ENCODE measurements at regions not wholly inside any gene's neighbourhood (a gene's known extent, or its start where the extent isn't known, plus 50 kb on each side); places are given as distances from the start of the nearest gene placed in this dataset.

DNA sequence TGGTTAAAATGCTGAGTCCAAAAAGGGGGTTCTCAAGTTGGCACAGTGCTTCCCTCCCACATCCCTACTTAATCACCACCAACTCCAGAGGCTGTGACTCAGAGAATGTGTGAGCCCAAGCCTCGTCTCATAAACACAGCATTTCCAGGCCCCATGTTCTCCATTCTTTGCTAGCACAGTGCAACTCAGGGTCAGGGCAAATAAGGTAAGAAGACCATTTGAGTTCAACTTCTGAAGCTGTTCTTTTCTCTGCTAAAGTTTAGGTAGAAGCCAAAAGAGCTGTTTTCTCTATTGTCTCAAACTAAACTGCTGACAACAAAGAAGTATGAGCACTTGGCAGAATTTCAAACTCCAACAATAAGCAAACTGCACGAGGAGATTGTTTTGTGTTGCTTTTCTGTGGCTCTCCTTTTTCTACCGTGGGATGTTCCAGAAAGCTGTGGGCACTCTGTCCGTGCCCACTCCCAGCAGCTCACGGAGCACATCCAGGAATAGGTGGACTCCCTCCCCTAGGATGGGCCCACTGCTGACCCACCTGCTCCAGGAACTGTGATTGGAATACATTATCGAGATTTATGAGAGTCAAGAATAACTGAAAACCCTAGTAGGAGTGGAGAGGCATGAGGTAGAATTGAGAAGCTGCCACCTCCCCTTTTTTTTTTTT, 494.3 kb downstream of the COG6 start:
- DNase-seq: no peak
- peaks cover 4% of the 10 kb centered on the region for H3K9me3 Mint-ChIP-seq
- H3K4me1 Mint-ChIP-seq: peaks cover 49% of the 10 kb centered on the region
- no peaks in the 10 kb centered on the region for H3K27me3 Mint-ChIP-seq
- no peaks in the 10 kb centered on the region for H3K36me3 Mint-ChIP-seq (ENCODE audit: low read depth)
- peak overlapping the region; percentile 20 for H3K27ac Mint-ChIP-seq
- ChIA-PET POLR2A (interaction anchor here (0.5 kb wide), 1 partner anchor 226 kb away, joined by 3 read pairs; no protein-coding TSS in a partner anchor), CTCF (interaction anchor here (0.6 to 3.3 kb wide), 9 partner anchors 10 to 464 kb away, joined by 3 to 15 read pairs (median 4); no protein-coding TSS in a partner anchor)
- H3K4me3 Mint-ChIP-seq: no peak overlapping the region

DNA sequence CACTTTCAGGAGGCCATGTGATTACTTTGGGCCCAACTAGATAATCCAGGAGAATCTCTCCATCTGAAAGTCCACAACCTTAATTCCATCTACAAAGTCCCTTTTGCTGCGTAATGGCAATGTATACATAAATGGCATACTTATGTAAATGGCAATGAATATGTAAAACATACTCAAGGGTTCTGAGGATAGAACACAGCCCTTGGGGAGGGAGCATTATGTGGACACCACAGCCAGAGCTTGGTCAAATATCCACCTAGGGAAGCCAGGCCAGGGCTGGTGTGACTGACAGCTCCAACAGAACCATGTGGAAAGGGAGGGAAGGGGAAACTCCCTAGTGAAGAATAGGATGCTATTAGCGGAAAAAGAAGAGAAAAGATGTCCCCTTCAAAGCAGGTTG, 496.2 kb downstream of the COG6 start:
- Mint-ChIP-seq H3K27ac (no peak overlapping the region), H3K36me3 (ENCODE audit: low read depth) (no peaks in the 10 kb centered on the region), H3K4me1 (peaks cover 31% of the 10 kb centered on the region), H3K9me3 (peaks cover 4% of the 10 kb centered on the region), H3K4me3 (no peak overlapping the region), H3K27me3 (no peaks in the 10 kb centered on the region)
- CTCF ChIA-PET: interaction anchor here (0.7 to 1.4 kb wide), 3 partner anchors 11 to 40 kb away, joined by 3 to 5 read pairs (median 3); no protein-coding TSS in a partner anchor
- POLR2A ChIA-PET: no interaction called here
- no peak for DNase-seq

DNA sequence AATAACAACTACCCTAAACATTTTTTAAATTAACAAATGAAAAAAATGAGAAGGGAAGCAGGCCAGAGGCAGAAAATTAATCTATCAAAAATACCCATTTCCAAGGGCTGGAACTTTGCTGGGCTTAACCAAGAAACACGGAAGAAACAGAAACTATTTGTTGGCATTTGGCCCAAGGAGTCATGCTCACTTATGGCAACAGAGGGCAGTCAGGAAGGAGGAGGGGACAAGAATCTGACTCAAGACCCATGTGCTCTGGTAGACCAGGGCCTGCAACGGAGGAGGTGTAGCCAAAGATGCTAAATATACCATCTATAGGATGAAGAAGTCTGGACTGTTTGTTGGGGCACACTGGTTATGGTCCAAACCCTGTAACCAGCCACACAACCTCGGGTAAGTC, 496.7 kb downstream of the COG6 start:
- POLR2A ChIA-PET: no interaction called here
- Mint-ChIP-seq H3K9me3 (peaks cover 4% of the 10 kb centered on the region), H3K4me1 (peaks cover 26% of the 10 kb centered on the region), H3K4me3 (no peak overlapping the region), H3K36me3 (ENCODE audit: low read depth) (no peaks in the 10 kb centered on the region), H3K27me3 (no peaks in the 10 kb centered on the region), H3K27ac (no peak overlapping the region)
- CTCF ChIA-PET: interaction anchor here (1.4 kb wide), 1 partner anchor 40 kb away, joined by 5 read pairs; no protein-coding TSS in a partner anchor
- no peak for DNase-seq

DNA sequence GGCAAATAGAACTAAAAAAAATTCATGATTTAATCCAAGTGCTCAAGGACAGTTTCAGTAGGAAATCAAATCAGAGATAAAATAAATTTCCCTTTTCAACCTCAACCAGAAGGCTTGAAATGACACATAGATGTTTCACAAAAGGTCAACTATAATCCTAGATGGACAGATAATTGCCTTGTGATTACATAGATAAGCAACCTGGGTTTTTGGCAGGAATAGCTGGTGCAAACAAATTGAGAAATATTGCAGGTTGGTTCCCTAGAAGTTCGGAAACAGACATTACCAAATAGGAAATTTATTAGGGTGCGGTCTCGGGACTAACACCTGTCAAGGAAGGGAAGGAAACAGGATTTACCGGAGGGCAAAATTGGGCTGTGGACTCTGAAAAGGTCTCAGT, 497.5 kb downstream of the COG6 start:
- Mint-ChIP-seq H3K27ac (no peak overlapping the region), H3K36me3 (ENCODE audit: low read depth) (no peaks in the 10 kb centered on the region), H3K9me3 (peaks cover 4% of the 10 kb centered on the region), H3K27me3 (no peaks in the 10 kb centered on the region), H3K4me1 (peaks cover 20% of the 10 kb centered on the region), H3K4me3 (no peak overlapping the region)
- POLR2A ChIA-PET: no interaction called here
- DNase-seq: no peak
- CTCF ChIA-PET: interaction anchor here (0.6 to 1.4 kb wide), 3 partner anchors 15 to 530 kb away, joined by 3 to 4 read pairs (median 3); no protein-coding TSS in a partner anchor

- ChIA-PET CTCF (interaction anchor here (0.6 to 1.4 kb wide), 3 partner anchors 16 to 530 kb away, joined by 3 to 4 read pairs (median 3); no protein-coding TSS in a partner anchor), POLR2A (no interaction called here)
- H3K4me1 Mint-ChIP-seq: peaks cover 16% of the 10 kb centered on the region
- no peak overlapping the region for H3K27ac Mint-ChIP-seq
- DNase-seq: no peak
- H3K4me3 Mint-ChIP-seq: no peak overlapping the region
- no peaks in the 10 kb centered on the region for H3K27me3 Mint-ChIP-seq
- H3K9me3 Mint-ChIP-seq: peaks cover 4% of the 10 kb centered on the region
- H3K36me3 Mint-ChIP-seq (ENCODE audit: low read depth): no peaks in the 10 kb centered on the region
These were observed 498.1 kb downstream of the COG6 start for GRCh38 chr13:40153516-40153915.

- H3K27ac Mint-ChIP-seq: no peak overlapping the region
- no peaks in the 10 kb centered on the region for H3K36me3 Mint-ChIP-seq (ENCODE audit: low read depth)
- peaks cover 4% of the 10 kb centered on the region for H3K9me3 Mint-ChIP-seq
- CTCF ChIA-PET: interaction anchor here (1.4 kb wide), 1 partner anchor 18 kb away, joined by 3 read pairs; no protein-coding TSS in a partner anchor
- no peak overlapping the region for H3K4me3 Mint-ChIP-seq
- H3K27me3 Mint-ChIP-seq: no peaks in the 10 kb centered on the region
- POLR2A ChIA-PET: no interaction called here
- DNase-seq: no peak
- peaks cover 9% of the 10 kb centered on the region for H3K4me1 Mint-ChIP-seq
These were observed 499.7 kb downstream of the COG6 start for GRCh38 chr13:40155201-40155600.

DNA sequence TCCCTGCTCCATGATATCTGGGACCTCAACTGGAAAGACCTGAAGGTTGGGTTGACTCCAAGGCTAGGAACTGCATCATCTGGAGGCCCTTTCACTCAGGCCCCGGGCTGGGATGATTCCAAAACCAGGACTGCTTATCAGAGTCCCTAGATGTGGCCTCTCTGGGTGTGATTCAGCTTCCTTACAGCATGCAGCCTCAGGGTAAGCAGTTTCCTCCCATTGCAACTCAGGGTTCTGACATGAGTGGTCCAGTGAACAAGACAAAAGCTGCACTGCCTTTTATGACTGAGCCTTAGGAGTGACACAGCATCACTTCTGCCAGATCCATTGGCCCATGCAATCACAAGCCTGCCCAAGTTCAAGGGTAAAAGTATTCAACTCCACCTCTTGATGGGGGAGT, 502.8 kb downstream of the COG6 start:
- Mint-ChIP-seq H3K9me3 (no peaks in the 10 kb centered on the region), H3K4me1 (peaks cover 6% of the 10 kb centered on the region), H3K27me3 (no peaks in the 10 kb centered on the region), H3K4me3 (no peak overlapping the region), H3K36me3 (ENCODE audit: low read depth) (no peaks in the 10 kb centered on the region), H3K27ac (no peak overlapping the region)
- no peak for DNase-seq
- POLR2A ChIA-PET: interaction anchor here (0.7 kb wide), 1 partner anchor 47 kb away, joined by 3 read pairs; no protein-coding TSS in a partner anchor
- CTCF ChIA-PET: interaction anchor here (0.6 to 1.1 kb wide), 4 partner anchors 9 to 16 kb away, joined by 3 read pairs; no protein-coding TSS in a partner anchor

DNA sequence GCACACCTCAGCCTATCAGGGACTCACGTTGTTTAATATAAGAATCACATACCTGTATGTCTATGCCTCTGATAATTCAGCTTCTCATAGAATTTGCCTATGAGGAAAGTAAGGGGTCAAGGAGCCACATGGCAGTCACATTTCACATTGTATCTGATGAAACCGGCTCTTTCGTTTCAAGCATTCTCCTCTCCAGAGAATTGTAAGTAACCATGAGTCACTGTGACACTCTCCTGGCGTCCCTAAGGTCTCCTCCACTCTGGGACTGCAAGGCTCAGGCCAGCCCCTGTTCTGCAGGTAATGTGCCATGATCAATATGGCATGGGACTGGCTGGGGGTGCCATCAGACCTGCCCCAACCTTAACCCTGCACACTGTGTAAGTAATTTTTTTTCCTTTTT, 503.3 kb downstream of the COG6 start:
- POLR2A ChIA-PET: no interaction called here
- Mint-ChIP-seq H3K9me3 (no peaks in the 10 kb centered on the region), H3K4me1 (peaks cover 6% of the 10 kb centered on the region), H3K4me3 (no peak overlapping the region), H3K36me3 (ENCODE audit: low read depth) (no peaks in the 10 kb centered on the region), H3K27ac (no peak overlapping the region), H3K27me3 (no peaks in the 10 kb centered on the region)
- no peak for DNase-seq
- CTCF ChIA-PET: interaction anchor here (0.7 to 1.2 kb wide), 4 partner anchors 9 to 31 kb away, joined by 3 to 4 read pairs (median 3); no protein-coding TSS in a partner anchor

DNA sequence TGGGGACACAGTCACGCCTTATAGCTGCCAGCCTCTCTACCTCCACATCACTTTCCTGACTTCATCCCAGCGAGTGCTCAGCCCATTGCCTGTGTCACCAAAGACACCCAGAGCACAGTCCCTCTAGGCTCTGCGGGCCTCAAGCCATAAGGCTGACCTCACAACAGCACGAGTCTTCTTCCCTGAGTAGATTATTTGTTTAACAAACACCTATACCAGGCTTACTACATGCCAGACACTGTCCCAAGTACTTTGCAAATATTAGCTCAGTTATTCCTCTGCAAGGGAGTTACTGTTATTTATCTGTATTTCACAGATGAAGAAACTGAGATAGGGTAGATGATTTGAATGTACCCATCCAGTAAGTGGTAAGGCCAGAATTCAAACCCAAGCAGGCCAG, 504.3 kb downstream of the COG6 start:
- H3K9me3 Mint-ChIP-seq: no peaks in the 10 kb centered on the region
- ChIA-PET CTCF (interaction anchor here (0.6 to 1.2 kb wide), 4 partner anchors 8 to 1875 kb away, joined by 3 to 4 read pairs (median 3); no protein-coding TSS in a partner anchor), POLR2A (no interaction called here)
- no peak overlapping the region for H3K4me3 Mint-ChIP-seq
- H3K27ac Mint-ChIP-seq: peak overlapping the region; percentile 2
- no peak for DNase-seq
- no peaks in the 10 kb centered on the region for H3K36me3 Mint-ChIP-seq (ENCODE audit: low read depth)
- H3K27me3 Mint-ChIP-seq: no peaks in the 10 kb centered on the region
- H3K4me1 Mint-ChIP-seq: peaks cover 6% of the 10 kb centered on the region

DNA sequence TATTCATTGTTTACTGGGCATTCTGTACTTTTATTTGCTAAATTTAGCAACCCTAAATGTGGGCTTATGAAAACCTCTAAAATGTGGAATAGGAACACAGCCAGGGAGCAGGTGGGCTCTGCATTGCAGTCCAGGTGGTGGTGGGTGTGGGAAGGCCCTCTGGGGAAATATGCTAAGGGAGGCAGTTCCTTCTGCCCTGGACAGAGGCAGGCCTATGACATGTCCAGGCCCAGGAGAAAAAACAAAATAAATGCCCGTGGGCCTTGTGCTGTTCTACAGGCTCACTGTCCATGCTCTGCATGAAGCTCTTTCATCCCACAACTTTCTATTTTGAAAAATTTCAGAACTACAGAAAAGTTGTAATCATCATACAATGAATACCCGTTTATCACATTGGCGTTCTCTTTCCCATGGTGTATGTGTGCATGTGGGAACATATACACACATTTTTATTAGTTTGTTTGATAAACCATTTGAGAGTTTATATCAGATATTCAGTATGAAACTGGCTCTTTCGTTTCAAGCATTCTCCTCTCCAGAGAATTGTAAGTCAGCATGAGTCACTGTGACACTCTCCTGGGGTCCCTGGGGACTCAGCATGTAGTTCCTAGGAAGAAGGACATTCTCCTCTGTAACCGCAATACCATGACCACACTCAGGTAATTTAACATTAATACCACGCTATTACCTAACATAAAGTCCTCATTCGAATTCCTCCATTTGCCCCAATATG, 505.3 kb downstream of the COG6 start:
- POLR2A ChIA-PET: no interaction called here
- CTCF ChIA-PET: no interaction called here
- H3K27me3 Mint-ChIP-seq: no peaks in the 10 kb centered on the region

DNA sequence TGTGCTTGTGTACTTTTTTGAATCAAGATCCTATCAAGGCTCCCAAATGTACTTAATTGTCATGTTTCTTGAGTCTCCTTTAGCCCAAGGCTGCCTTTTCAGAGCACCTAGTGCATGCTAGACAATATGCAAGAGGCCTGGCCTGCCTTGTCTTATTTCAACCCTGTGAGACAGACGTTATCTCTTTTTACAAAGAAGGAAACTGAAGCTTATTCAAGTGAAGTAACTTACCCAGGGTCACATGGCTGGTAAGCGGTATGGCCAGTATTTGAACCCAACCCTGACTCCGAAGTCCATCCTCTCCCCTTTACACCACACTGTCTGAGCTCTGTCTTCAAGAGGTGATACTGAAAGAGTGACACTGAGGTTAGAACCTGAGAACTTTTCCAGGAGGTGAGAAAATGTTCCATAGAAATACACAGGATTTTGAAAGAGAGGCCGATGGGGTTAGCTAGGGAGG, 505.1 kb downstream of the FOXO1 start:
- no peaks in the 10 kb centered on the region for H3K36me3 Mint-ChIP-seq (ENCODE audit: low read depth)
- H3K4me1 Mint-ChIP-seq: peaks cover 16% of the 10 kb centered on the region
- H3K27ac Mint-ChIP-seq: no peak overlapping the region
- no peak overlapping the region for H3K4me3 Mint-ChIP-seq
- POLR2A ChIA-PET: interaction anchor here (0.7 kb wide), 1 partner anchor 26 kb away, joined by 3 read pairs; no protein-coding TSS in a partner anchor
- H3K9me3 Mint-ChIP-seq: peaks cover 2% of the 10 kb centered on the region
- DNase-seq: no peak
- CTCF ChIA-PET: no interaction called here
- no peaks in the 10 kb centered on the region for H3K27me3 Mint-ChIP-seq

More for the DNA sequence above, 505.3 kb downstream of the COG6 start:
- DNase-seq: no peak
- Mint-ChIP-seq H3K9me3 (peaks cover 2% of the 10 kb centered on the region), H3K36me3 (ENCODE audit: low read depth) (no peaks in the 10 kb centered on the region), H3K4me3 (no peak overlapping the region), H3K4me1 (peaks cover 10% of the 10 kb centered on the region), H3K27ac (no peak overlapping the region)

- H3K4me3 Mint-ChIP-seq: no peak overlapping the region
- peaks cover 2% of the 10 kb centered on the region for H3K9me3 Mint-ChIP-seq
- H3K4me1 Mint-ChIP-seq: peaks cover 18% of the 10 kb centered on the region
- DNase-seq: no peak
- no peaks in the 10 kb centered on the region for H3K36me3 Mint-ChIP-seq (ENCODE audit: low read depth)
- CTCF ChIA-PET: interaction anchor here (0.9 to 1.2 kb wide), 3 partner anchors 10 to 20 kb away, joined by 3 read pairs; no protein-coding TSS in a partner anchor
- H3K27ac Mint-ChIP-seq: no peak overlapping the region
- POLR2A ChIA-PET: interaction anchor here (0.7 kb wide), 1 partner anchor 26 kb away, joined by 3 read pairs; no protein-coding TSS in a partner anchor
- H3K27me3 Mint-ChIP-seq: no peaks in the 10 kb centered on the region
These were observed 504.5 kb downstream of the FOXO1 start for GRCh38 chr13:40161931-40162330.
